ACC112 (cell line): ENCODE measurements at regions not wholly inside any gene's neighbourhood (a gene's known extent, or its start where the extent isn't known, plus 50 kb on each side); places are given as distances from the start of the nearest gene placed in this dataset.
"Not testable (repeated sequence)": the region's sequence is repeated elsewhere in the genome, so short reads cannot be mapped to it uniquely, and the experiment has no call there.

Source experiments
- H2AFZ ChIP-seq: fragments of 200-600 bp; sonication (generic); one replicate; pipeline ENCODE4 v1.6.0; 2017; ENCODE audit warnings: antibody characterized with exemption, low read length; ENCODE audit not compliant: unreplicated experiment
- H3K27ac ChIP-seq: fragments of 200-600 bp; sonication (generic); 2 replicates; pipeline ENCODE4 v1.5.1; 2014; ENCODE audit warnings: low read depth, mild to moderate bottlenecking, antibody characterized with exemption, low read length, moderate library complexity
- H3K27me3 ChIP-seq: fragments of 200-600 bp; sonication (generic); 2 replicates; pipeline ENCODE4 v1.6.1; 2014; ENCODE audit warnings: mild to moderate bottlenecking, antibody characterized with exemption, low read length, moderate library complexity, mixed read lengths; ENCODE audit not compliant: insufficient read depth
- H3K36me3 ChIP-seq: fragments of 200-600 bp; sonication (generic); 2 replicates; pipeline ENCODE4 v1.6.1; 2016; ENCODE audit warnings: mild to moderate bottlenecking, antibody characterized with exemption, low read length, moderate library complexity, mixed read lengths; ENCODE audit not compliant: insufficient read depth
- H3K4me1 ChIP-seq: fragments of 200-600 bp; sonication (generic); one replicate; pipeline ENCODE4 v1.6.1; 2016; ENCODE audit warnings: low read length, mixed read lengths; ENCODE audit not compliant: insufficient read depth, unreplicated experiment, control insufficient read depth
- H3K4me3 ChIP-seq: fragments of 200-600 bp; sonication (generic); 2 replicates; pipeline ENCODE4 v1.5.1; 2014; ENCODE audit warnings: mild to moderate bottlenecking, low read depth, low read length
- H3K79me2 ChIP-seq: fragments of 200-600 bp; sonication (generic); one replicate; pipeline ENCODE4 v1.6.0; 2016; ENCODE audit warnings: low read length; ENCODE audit not compliant: control insufficient read depth, unreplicated experiment, insufficient read depth

DNA sequence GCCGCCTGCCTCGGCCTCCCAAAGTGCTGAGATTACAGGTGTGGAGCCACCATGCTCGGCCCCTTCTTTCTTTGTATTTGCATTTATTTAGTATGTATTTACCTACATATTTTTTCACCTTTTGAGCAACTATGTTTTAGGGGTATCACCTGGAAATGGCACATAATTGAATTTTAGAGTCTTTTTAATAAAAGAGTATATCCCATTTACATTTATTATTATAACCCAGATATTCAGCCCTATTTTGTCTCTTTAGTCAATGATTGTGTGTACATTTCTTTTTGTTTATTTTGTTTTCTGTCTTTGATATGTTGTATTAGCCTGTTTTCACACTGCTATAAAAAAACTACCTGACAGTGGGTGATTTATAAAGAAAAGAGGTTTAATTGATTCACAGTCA is 56.8 kb upstream of the CCND1 start:
- no peak overlapping the region for H3K4me3 ChIP-seq
- no peak overlapping the region for H3K27ac ChIP-seq
- no peaks in the 10 kb centered on the region for H3K27me3 ChIP-seq
- H3K36me3 ChIP-seq, result no peaks in the 10 kb centered on the region
- H2AFZ ChIP-seq, result no peak overlapping the region
- no peaks in the 10 kb centered on the region for H3K79me2 ChIP-seq
- H3K4me1 ChIP-seq, result peaks cover 21% of the 10 kb centered on the region

DNA sequence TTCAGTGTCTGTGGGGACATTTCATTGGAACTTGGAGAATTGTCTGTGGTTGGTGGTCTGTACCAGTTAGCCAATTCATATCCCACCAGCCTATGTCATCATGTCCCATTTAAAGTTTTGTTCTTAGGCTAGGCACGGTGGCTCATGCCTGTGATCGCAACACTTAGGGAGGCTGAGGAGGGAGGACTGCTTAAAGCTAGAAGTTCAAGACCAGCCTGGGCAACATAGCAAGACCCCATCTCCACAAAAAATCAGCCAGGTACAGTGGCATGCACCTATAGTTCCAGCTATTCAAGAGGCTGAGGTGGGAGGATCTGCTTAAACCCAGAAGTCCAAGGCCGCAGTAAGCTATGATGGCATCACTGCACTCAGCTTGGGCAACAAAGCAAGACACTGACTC is 55.6 kb upstream of the CCND1 start:
- H2AFZ ChIP-seq, result no peak overlapping the region
- H3K79me2 ChIP-seq, result no peaks in the 10 kb centered on the region
- H3K27ac ChIP-seq, result no peak overlapping the region
- no peaks in the 10 kb centered on the region for H3K27me3 ChIP-seq
- no peak overlapping the region for H3K4me3 ChIP-seq
- peaks cover 21% of the 10 kb centered on the region for H3K4me1 ChIP-seq
- no peaks in the 10 kb centered on the region for H3K36me3 ChIP-seq

DNA sequence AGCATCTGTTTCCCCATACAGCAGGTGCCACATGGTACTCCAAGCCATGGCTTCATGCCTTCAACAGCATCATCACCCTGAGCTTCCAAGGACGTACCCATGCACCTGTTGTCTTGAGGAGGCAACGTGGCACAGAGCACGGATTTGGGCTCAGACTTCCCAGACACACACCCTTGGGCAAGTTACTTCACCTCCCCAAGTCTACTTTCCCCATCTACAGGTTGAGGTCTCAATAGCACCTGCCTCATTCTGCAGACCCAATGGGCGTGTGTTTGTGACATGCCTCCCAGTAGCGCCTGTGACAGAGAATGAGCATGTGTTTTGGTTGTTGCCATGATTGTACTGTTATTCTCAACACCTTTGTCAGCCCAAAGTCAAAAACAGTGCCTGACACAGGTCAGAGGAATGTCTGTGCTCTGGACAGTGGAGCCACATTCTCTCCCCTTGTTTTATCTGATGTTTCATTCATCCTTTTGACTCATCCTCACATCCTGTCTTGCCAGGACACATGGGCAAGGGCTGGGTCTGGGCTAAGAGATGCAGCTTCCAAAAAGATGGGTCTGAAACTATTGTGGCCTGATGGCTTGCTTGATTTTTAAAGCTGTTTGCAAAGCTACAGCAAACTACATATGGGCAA is 53.4 kb upstream of the CCND1 start:
- H3K27ac ChIP-seq, result peak overlapping the region; percentile 94

DNA sequence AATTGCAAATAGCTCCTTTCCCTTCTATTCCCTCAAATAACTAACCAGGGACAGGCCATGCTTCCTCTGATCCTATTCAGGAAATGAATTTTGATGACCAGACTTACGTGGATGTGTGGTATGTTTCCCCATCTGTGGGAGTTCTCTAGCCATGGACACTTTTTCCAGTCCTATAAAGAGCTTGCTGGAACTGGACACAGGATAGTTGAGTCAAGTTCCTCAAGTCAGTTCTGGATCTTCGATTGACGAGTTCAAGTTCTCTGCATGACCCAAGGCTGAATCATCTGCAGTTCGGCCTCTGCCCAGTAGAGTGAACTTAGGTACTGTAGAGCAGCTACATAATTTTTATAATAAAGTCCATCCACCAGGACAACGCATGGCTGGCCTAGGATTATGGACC is 52.7 kb upstream of the CCND1 start:
- peak overlapping the region; percentile 40 for H2AFZ ChIP-seq
- no peaks in the 10 kb centered on the region for H3K27me3 ChIP-seq
- H3K4me1 ChIP-seq, result peaks cover 21% of the 10 kb centered on the region
- H3K79me2 ChIP-seq, result no peaks in the 10 kb centered on the region
- H3K36me3 ChIP-seq, result no peaks in the 10 kb centered on the region
- H3K4me3 ChIP-seq, result peak overlapping the region; percentile 30; the same call in 1 of the 2 replicates
- H3K27ac ChIP-seq, result peak overlapping the region; percentile 94

More for the DNA sequence above, 53.4 kb upstream of the CCND1 start:
- no peak overlapping the region for H2AFZ ChIP-seq
- H3K27me3 ChIP-seq, result no peaks in the 10 kb centered on the region
- peak overlapping the region; percentile 30 for H3K4me3 ChIP-seq
- no peaks in the 10 kb centered on the region for H3K36me3 ChIP-seq
- H3K4me1 ChIP-seq, result peaks cover 21% of the 10 kb centered on the region
- no peaks in the 10 kb centered on the region for H3K79me2 ChIP-seq

DNA sequence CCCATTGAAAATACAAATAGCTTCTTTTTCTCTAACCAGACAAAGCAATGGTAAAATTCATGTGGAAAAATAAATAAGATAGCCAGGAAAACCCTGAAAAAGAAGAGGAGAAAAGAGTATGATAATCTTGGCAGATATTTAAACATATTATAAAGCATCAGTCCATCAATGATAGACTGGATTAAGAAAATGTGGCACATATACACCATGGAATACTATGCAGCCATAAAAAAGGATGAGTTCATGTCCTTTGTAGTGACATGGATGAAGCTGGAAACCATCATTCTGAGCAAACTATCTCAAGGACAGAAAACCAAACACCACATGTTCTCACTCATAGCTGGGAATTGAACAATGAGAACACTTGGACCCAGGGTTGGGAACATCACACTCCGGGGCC is 50.9 kb upstream of the CCND1 start:
- not testable (repeated sequence) for H3K27me3 ChIP-seq, H3K79me2 ChIP-seq, H3K27ac ChIP-seq, H2AFZ ChIP-seq, H3K36me3 ChIP-seq, H3K4me3 ChIP-seq
- H3K4me1 ChIP-seq, result peaks cover 21% of the 10 kb centered on the region
